ENCODE measurements at regions not wholly inside any gene's neighbourhood (a gene's known extent, or its start where the extent isn't known, plus 50 kb on each side); places are given as distances from the start of the nearest gene placed in this dataset.

DNA sequence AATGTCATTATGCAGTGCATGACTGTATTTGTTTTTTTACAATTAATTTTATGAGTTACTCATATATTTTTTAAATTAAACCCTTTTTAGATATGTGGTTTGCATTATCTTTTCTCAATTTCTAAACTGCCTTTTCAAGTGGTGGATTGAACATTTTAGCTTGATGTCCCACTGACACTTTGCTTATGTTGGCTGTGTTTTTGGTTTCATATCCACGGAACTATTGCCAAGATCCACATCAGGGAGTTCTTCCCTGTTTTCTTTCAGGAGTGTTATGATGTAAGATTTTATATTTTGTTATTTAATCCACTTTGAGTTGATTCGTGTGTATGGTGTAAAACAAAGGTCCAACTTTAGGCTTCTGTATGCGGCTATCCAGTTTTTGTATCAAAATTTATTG, 1144.9 kb upstream of the EYS start:
- Histone ChIP-seq H3K4ac (replicated peaks; ENCODE audit: insufficient read length, low read depth, low read length) (no peak overlapping the region), H3K36me3 (ENCODE audit: control insufficient read depth in 2 of 4, insufficient read depth in 4 of 4, low read length in 3 of 4) (no peaks in the 10 kb centered on the region), H3K56ac (replicated peaks; ENCODE audit: insufficient read length, low read depth, low read length) (no peak overlapping the region), H3K79me2 (ENCODE audit: control insufficient read depth in 1 of 2, insufficient read depth in 2 of 2, low read length in 2 of 2) (no peaks in the 10 kb centered on the region), H3K23ac (ENCODE audit: insufficient read length) (no peak overlapping the region), H3K27me3 (replicated peaks in 1 of 4; ENCODE audit: control insufficient read depth in 3 of 4, extremely low read depth in 1 of 4, insufficient read depth in 3 of 4, low read length in 3 of 4) (no peaks in the 10 kb centered on the region), H2AFZ (ENCODE audit: low read length) (no peak overlapping the region), H3K23me2 (ENCODE audit: low read depth, low read length) (no peaks in the 10 kb centered on the region), H2BK120ac (replicated peaks; ENCODE audit: low read depth, low read length) (no peak overlapping the region), H3K9ac (replicated peaks in 1 of 4; ENCODE audit: extremely low read depth in 1 of 4, low read depth in 3 of 4, low read length in 3 of 4) (no peak overlapping the region), H4K8ac (ENCODE audit: extremely low read depth, insufficient read depth, low read length) (no peak overlapping the region), H2BK15ac (ENCODE audit: low read length) (no peak overlapping the region), H3K18ac (ENCODE audit: extremely low read depth, low read length) (no peak overlapping the region), H3K79me1 (ENCODE audit: low read depth, low read length) (no peaks in the 10 kb centered on the region), H3K27ac (ENCODE audit: low read depth, low read length) (no peak overlapping the region), H3K4me1 (replicated peaks in 1 of 4; ENCODE audit: control insufficient read depth in 3 of 4, insufficient read depth in 4 of 4, low read length in 3 of 4) (no peaks in the 10 kb centered on the region), H3K4me2 (ENCODE audit: insufficient read depth in 1 of 2, low read depth in 2 of 2, low read length in 2 of 2) (no peak overlapping the region), H4K91ac (replicated peaks; ENCODE audit: insufficient read length, low read length) (no peak overlapping the region), H4K5ac (ENCODE audit: insufficient read length, low read depth, low read length) (no peak overlapping the region), H3K4me3 (ENCODE audit: extremely low read depth in 1 of 4, insufficient read depth in 2 of 4, low read depth in 3 of 4, low read length in 4 of 4) (no peak overlapping the region), H2BK12ac (ENCODE audit: low read depth, low read length) (no peak overlapping the region), H2BK20ac (ENCODE audit: low read length) (no peak overlapping the region), H2AK5ac (ENCODE audit: low read depth, low read length) (no peak overlapping the region), H2BK5ac (ENCODE audit: low read depth, low read length) (no peak overlapping the region), H4K20me1 (replicated peaks in 1 of 2; ENCODE audit: control insufficient read depth in 1 of 2, insufficient read depth in 2 of 2, low read length in 2 of 2) (no peaks in the 10 kb centered on the region), H3K9me3 (ENCODE audit: insufficient read depth in 2 of 2, low read depth in 1 of 2, low read length in 1 of 2) (no peaks in the 10 kb centered on the region), H3K14ac (ENCODE audit: insufficient read length) (no peak overlapping the region)
- FAIRE-seq (no peak), DNase-seq (ENCODE audit: low read depth in 1 of 2, low spot score in 2 of 2) (no peak)
- 87% methylated on average over 3 of the region's 3 CpGs; no CpG with 5 or more reads in 1 of the 2 experiments for WGBS, 2 experiments (ENCODE audit: extremely low coverage in 1 of 2, insufficient coverage in 1 of 2, insufficient read length in 1 of 2, insufficient replicate concordance in 2 of 2, low coverage in 1 of 2, low lambda C conversion rate in 2 of 2, missing lambda C conversion rate in 1 of 2)
- ChIA-PET POLR2A (ENCODE audit: partially characterized antibody) (no interaction called here), CTCF (ENCODE audit: partially characterized antibody) (no interaction called here)
- TF ChIP-seq CREB1 (IDR thresholded peaks at IDR 0.05) (no peak), SIX5 (IDR thresholded peaks at IDR 0.05; ENCODE audit: low read depth, low read length) (no peak), ATF2 (IDR thresholded peaks at IDR 0.05; ENCODE audit: low read length) (no peak), MAFK (IDR thresholded peaks at IDR 0.05; ENCODE audit: low read depth, low read length) (no peak)
- TF ChIP-seq, protein P1, sequence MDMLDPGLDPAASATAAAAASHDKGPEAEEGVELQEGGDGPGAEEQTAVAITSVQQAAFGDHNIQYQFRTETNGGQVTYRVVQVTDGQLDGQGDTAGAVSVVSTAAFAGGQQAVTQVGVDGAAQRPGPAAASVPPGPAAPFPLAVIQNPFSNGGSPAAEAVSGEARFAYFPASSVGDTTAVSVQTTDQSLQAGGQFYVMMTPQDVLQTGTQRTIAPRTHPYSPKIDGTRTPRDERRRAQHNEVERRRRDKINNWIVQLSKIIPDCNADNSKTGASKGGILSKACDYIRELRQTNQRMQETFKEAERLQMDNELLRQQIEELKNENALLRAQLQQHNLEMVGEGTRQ (IDR thresholded peaks at IDR 0.05; ENCODE audit: low read length), result no peak

All from H1 (cell line).